Breast epithelium (tissue), 3 donors: ENCODE measurements at regions not wholly inside any gene's neighbourhood (a gene's known extent, or its start where the extent isn't known, plus 50 kb on each side); places are given as distances from the start of the nearest gene placed in this dataset.

Source experiments
- CTCF ChIP-seq, 3 donors: fragments of 450-650 bp; IDR thresholded peaks; one replicate each; pipeline ENCODE4 v1.5.1; 2016 to 2017; ENCODE audit warnings: antibody characterized with exemption in 3 of 3, mild to moderate bottlenecking in 3 of 3, moderate library complexity in 3 of 3
- POLR2A ChIP-seq: fragments of 450-650 bp; IDR thresholded peaks from one replicate; pipeline ENCODE4 v1.6.1; 2016; ENCODE audit warnings: antibody characterized with exemption, mild to moderate bottlenecking, moderate library complexity
- POLR2AphosphoS5 ChIP-seq, 3 donors: sonication (generic); formaldehyde crosslinking; IDR thresholded peaks; one replicate each; pipeline ENCODE4 v1.6.1; 2017; ENCODE audit warnings: antibody characterized with exemption in 3 of 3

GRCh38 chr6:141041596-141042087 lies 1091.1 kb upstream of the GJE1 start:
- TF ChIP-seq CTCF (IDR thresholded peaks at IDR 0.05) (no peak), POLR2A (no peak), POLR2AphosphoS5 (IDR thresholded peaks at IDR 0.05) (no peak)
